MCF 10A (cell line): ENCODE measurements at regions not wholly inside any gene's neighbourhood (a gene's known extent, or its start where the extent isn't known, plus 50 kb on each side); places are given as distances from the start of the nearest gene placed in this dataset.

ENCODE experiments used
- BruUV-seq: library from RNA; stranded (reverse); fragments of 400-500 nt; replicated peaks from 2 replicates; lab custom pipeline; 2021; lab: Mats Ljungman, UMichigan
- CTCF ChIA-PET: fragments of 300-600 bp; sonication (Branson Sonifier 250); formaldehyde crosslinking; extraction: SDS; loops from one replicate; lab custom pipeline; 2021; ENCODE audit warnings: antibody characterized with exemption, inconsistent platforms; lab: Yijun Ruan, JAX
- POLR2A ChIA-PET: fragments of 300-600, 350-650 bp; sonication (Branson Sonifier 250); formaldehyde crosslinking; extraction: SDS; loops from one replicate; lab custom pipeline; 2020; ENCODE audit warnings: antibody characterized with exemption, inconsistent platforms; lab: Yijun Ruan, JAX
- DNase-seq: peaks from one replicate; pipeline ENCODE4 v3.0.0-alpha.2; 2018; ENCODE audit not compliant: unreplicated experiment
- H3K27ac Mint-ChIP-seq: one replicate; pipeline ENCODE4 v1.8.0; 2022; ENCODE audit warnings: mild to moderate bottlenecking, low read depth, mixed read lengths; ENCODE audit not compliant: unreplicated experiment
- H3K27me3 Mint-ChIP-seq: one replicate; pipeline ENCODE4 v1.8.0; 2022; ENCODE audit warnings: mixed read lengths; ENCODE audit not compliant: insufficient read depth, unreplicated experiment
- H3K36me3 Mint-ChIP-seq: one replicate; pipeline ENCODE4 v1.8.0; 2022; ENCODE audit warnings: mild to moderate bottlenecking, moderate library complexity, mixed read lengths; ENCODE audit not compliant: insufficient read depth, unreplicated experiment
- H3K4me1 Mint-ChIP-seq: one replicate; pipeline ENCODE4 v1.8.0; 2022; ENCODE audit warnings: mixed read lengths; ENCODE audit not compliant: insufficient read depth, unreplicated experiment
- H3K4me3 Mint-ChIP-seq: one replicate; pipeline ENCODE4 v1.8.0; 2022; ENCODE audit warnings: mild to moderate bottlenecking, moderate library complexity, mixed read lengths; ENCODE audit not compliant: unreplicated experiment
- H3K9me3 Mint-ChIP-seq: one replicate; pipeline ENCODE4 v1.8.0; 2022; ENCODE audit warnings: mixed read lengths; ENCODE audit not compliant: unreplicated experiment
- CTCF ChIP-seq: fragments of 200-600 bp; IDR thresholded peaks from one replicate; pipeline ENCODE4 v1.8.0; 2022; ENCODE audit warnings: antibody characterized with exemption, mild to moderate bottlenecking; ENCODE audit not compliant: unreplicated experiment
- intact Hi-C: fragments of 100-400 bp; cut with micrococcal nuclease; formaldehyde crosslinking; loops from 2 replicates; pipeline ENCODE4 v1.14.1; 2022

- Mint-ChIP-seq H3K4me1 (no peaks in the 10 kb centered on the region), H3K27ac (no peak overlapping the region), H3K4me3 (no peak overlapping the region), H3K27me3 (peaks cover 17% of the 10 kb centered on the region), H3K9me3 (no peaks in the 10 kb centered on the region), H3K36me3 (no peaks in the 10 kb centered on the region)
- ChIA-PET POLR2A (no interaction called here), CTCF (no interaction called here)
- no peak for DNase-seq
- no peak for TF ChIP-seq CTCF
- intact Hi-C loops: no loop called here
- BruUV-seq: no TSS peak
Measured at GRCh38 chr9:30661925-30662324, 1722.5 kb upstream of the ACO1 start.

- CTCF ChIA-PET: interaction anchor here (1.0 kb wide), 1 partner anchor 60 kb away, joined by 6 read pairs; no protein-coding TSS in a partner anchor
- intact Hi-C loops: loop anchor here (10.0 kb wide), 1 partner anchor 64 kb away; no protein-coding TSS in a partner anchor
- Mint-ChIP-seq H3K27me3 (no peaks in the 10 kb centered on the region), H3K9me3 (no peaks in the 10 kb centered on the region), H3K4me1 (no peaks in the 10 kb centered on the region), H3K4me3 (no peak overlapping the region), H3K36me3 (no peaks in the 10 kb centered on the region), H3K27ac (no peak overlapping the region)
- no peak for TF ChIP-seq CTCF
- no peak for DNase-seq
- POLR2A ChIA-PET: interaction anchor here (0.9 kb wide), 1 partner anchor 12 kb away, joined by 3 read pairs; no protein-coding TSS in a partner anchor
- BruUV-seq: no TSS peak
Measured at GRCh38 chr9:30670805-30671562, 1713.5 kb upstream of the ACO1 start.

GRCh38 chr9:30673132-30673531, 1711.3 kb upstream of the ACO1 start:
- DNase-seq: peak; percentile 6

More at GRCh38 chr9:30673132-30673531, 1711.3 kb upstream of the ACO1 start:
- no TSS peak for BruUV-seq
- Mint-ChIP-seq H3K9me3 (no peaks in the 10 kb centered on the region), H3K27me3 (no peaks in the 10 kb centered on the region), H3K27ac (no peak overlapping the region), H3K36me3 (no peaks in the 10 kb centered on the region), H3K4me1 (no peaks in the 10 kb centered on the region), H3K4me3 (no peak overlapping the region)
- no peak for TF ChIP-seq CTCF
- ChIA-PET CTCF (no interaction called here), POLR2A (no interaction called here)
- intact Hi-C loops: loop anchor here (10.0 kb wide), 1 partner anchor 62 kb away; no protein-coding TSS in a partner anchor
